ENCODE measurements at regions not wholly inside any gene's neighbourhood (a gene's known extent, or its start where the extent isn't known, plus 50 kb on each side); places are given as distances from the start of the nearest gene placed in this dataset.

- Histone ChIP-seq H3K36me3 (ENCODE audit: control insufficient read depth, insufficient read depth, low read length) (no peaks in the 10 kb centered on the region), H3K4me3 (no peak overlapping the region), H3K9me3 (replicated peaks; ENCODE audit: control insufficient read depth, insufficient read depth, low read depth, low read length) (no peaks in the 10 kb centered on the region), H4K20me1 (replicated peaks; ENCODE audit: control insufficient read depth, insufficient read depth, low read length) (no peaks in the 10 kb centered on the region), H3K9ac (ENCODE audit: insufficient read depth in 1 of 2, low read depth in 2 of 2, low read length in 2 of 2) (no peak overlapping the region), H3K79me2 (ENCODE audit: control insufficient read depth, insufficient read depth, low read length) (no peaks in the 10 kb centered on the region), H3K4me2 (ENCODE audit: insufficient read depth, low read length) (peak overlapping the region; percentile 6; the same call in 1 of the 2 replicates), H3K4me1 (replicated peaks in 1 of 2; ENCODE audit: control insufficient read depth in 2 of 2, insufficient read depth in 2 of 2, low read length in 2 of 2) (peaks cover 3 to 9% of the 10 kb centered on the region in 2 experiments; a peak in 2 of 5 replicates), H2AFZ (ENCODE audit: low read depth, low read length) (no peak overlapping the region; the same call in 1 of the 2 replicates), H3K27ac (ENCODE audit: extremely low read depth, low read depth, low read length) (no peak overlapping the region), H3K27me3 (ENCODE audit: control insufficient read depth in 2 of 2, insufficient read depth in 2 of 2, low read length in 2 of 2) (peaks cover 22 to 38% of the 10 kb centered on the region in 2 experiments; a peak in 4 of 5 replicates), H3K9me1 (ENCODE audit: control insufficient read depth, insufficient read depth, low read length) (no peaks in the 10 kb centered on the region)
- WGBS (ENCODE audit: insufficient coverage, low coverage, missing lambda C conversion rate) = 4% methylated on average over 8 of the region's 8 CpGs
- POLR2A ChIA-PET = interaction anchor here (0.7 kb wide), 1 partner anchor 1278 kb away, joined by 3 read pairs; no protein-coding TSS in a partner anchor
- peak; percentile 58 for ATAC-seq
- no TSS peak for BruUV-seq (replicated peaks)
- in situ Hi-C loops (cut with MboI) = loop anchor here (25.0 kb wide), 1 partner anchor 1686 kb away; no protein-coding TSS in a partner anchor
- DNase-seq (ENCODE audit: extremely low read depth in 1 of 4, low spot score in 3 of 4) = peak in 1 of 4 experiments; percentile 62
- FAIRE-seq = peak; percentile 48
- CTCF ChIA-PET (ENCODE audit: low intra/inter-chr PET ratio) = no interaction called here
- intact Hi-C loops (cut with micrococcal nuclease) = no loop called here
- no peak for TF ChIP-seq MLLT1 (IDR thresholded peaks at IDR 0.05)
- no peak for TF ChIP-seq RERE (CRISPR knock-in tag; IDR thresholded peaks at IDR 0.05; ENCODE audit: borderline replicate concordance)
- TF ChIP-seq KAT7 (CRISPR knock-in tag; IDR thresholded peaks at IDR 0.05; ENCODE audit: borderline replicate concordance) = no peak
- TF ChIP-seq CEBPB (tag; IDR thresholded peaks at IDR 0.05) = no peak
- no peak for TF ChIP-seq ARHGAP35 (IDR thresholded peaks at IDR 0.05; ENCODE audit: partially characterized antibody)
- TF ChIP-seq ZNF280B (CRISPR knock-in tag; IDR thresholded peaks at IDR 0.05) = no peak
- TF ChIP-seq TGIF2 (CRISPR knock-in tag; IDR thresholded peaks at IDR 0.05) = no peak
- TF ChIP-seq ZHX1 (conservative IDR thresholded peaks at IDR 0.05; ENCODE audit: low read length) = no peak
- no peak for TF ChIP-seq FOXM1 (IDR thresholded peaks at IDR 0.05; ENCODE audit: low read depth)
- TF ChIP-seq FOXM1 (CRISPR knock-in tag; IDR thresholded peaks at IDR 0.05; ENCODE audit: low read depth) = no peak
These were observed 80.0 kb upstream of the TOP1 start for GRCh38 chr20:40948465-40949267.

Measured in K562 (cell line).